Peyer's patch (tissue), 4 donors: ENCODE measurements at regions not wholly inside any gene's neighbourhood (a gene's known extent, or its start where the extent isn't known, plus 50 kb on each side); places are given as distances from the start of the nearest gene placed in this dataset.

Experiments used
- DNase-seq, 3 donors: peaks; one replicate each; pipeline ENCODE4 v3.0.0-alpha.2; 2017 to 2019
- H3K27ac ChIP-seq, 4 donors: fragments of 200-600 bp; sonication (generic); one replicate each; pipeline ENCODE4 v1.5.1; 2016 to 2019
- H3K27me3 ChIP-seq, 2 donors: fragments of 200-600 bp; sonication (generic); one replicate each; pipeline ENCODE4 v1.5.1; 2019
- H3K36me3 ChIP-seq, 3 donors: fragments of 200-600 bp; sonication (generic); one replicate each; pipeline ENCODE4 v1.5.1; 2016 to 2019
- H3K4me1 ChIP-seq, 4 donors: fragments of 200-600 bp; sonication (generic); one replicate each; pipeline ENCODE4 v1.5.1; 2016 to 2019
- H3K4me3 ChIP-seq, 4 donors: fragments of 200-600 bp; sonication (generic); 1 replicate in 3 of 4; 2 replicates in 1 of 4; pipeline ENCODE4 v1.5.1; 2016 to 2019; ENCODE audit warnings: mild to moderate bottlenecking in 1 of 4
- H3K9me3 ChIP-seq, 4 donors: fragments of 200-600 bp; sonication (generic); one replicate each; pipeline ENCODE4 v1.5.1; 2016 to 2019; ENCODE audit warnings: mild to moderate bottlenecking in 1 of 4
- CTCF ChIP-seq, 6 experiments: fragments of 450-650 bp in 4 of 6; fragments of 200-600 bp in 2 of 6; sonication (generic) in 1 of 6; IDR thresholded peaks; one replicate each; pipeline ENCODE4 v1.5.1; 2017 to 2019; ENCODE audit warnings: antibody characterized with exemption in 6 of 6, mild to moderate bottlenecking in 3 of 6, moderate library complexity in 1 of 6
- POLR2A ChIP-seq, 2 donors: fragments of 450-650 bp; IDR thresholded peaks; one replicate each; pipeline ENCODE4 v1.5.1; 2017; ENCODE audit warnings: antibody characterized with exemption in 2 of 2, mild to moderate bottlenecking in 2 of 2, moderate library complexity in 2 of 2

- DNase-seq: no peak
- H3K27me3 ChIP-seq: no peaks in the 10 kb centered on the region
- no peaks in the 10 kb centered on the region for H3K4me1 ChIP-seq
- no peak for TF ChIP-seq CTCF (IDR thresholded peaks at IDR 0.05)
- TF ChIP-seq POLR2A (IDR thresholded peaks at IDR 0.05): no peak
- no peak overlapping the region for H3K4me3 ChIP-seq
- no peaks in the 10 kb centered on the region for H3K9me3 ChIP-seq
- H3K27ac ChIP-seq: no peak overlapping the region
- no peaks in the 10 kb centered on the region for H3K36me3 ChIP-seq
Observed at GRCh38 chr4:136850446-136850845, 681.8 kb downstream of the PCDH18 start.

GRCh38 chr4:136847881-136848621 lies 684.2 kb downstream of the PCDH18 start:
- H3K9me3 ChIP-seq: no peaks in the 10 kb centered on the region
- H3K36me3 ChIP-seq: no peaks in the 10 kb centered on the region
- no peak for DNase-seq
- H3K4me1 ChIP-seq: no peaks in the 10 kb centered on the region
- TF ChIP-seq CTCF (IDR thresholded peaks at IDR 0.05) (no peak), POLR2A (IDR thresholded peaks at IDR 0.05) (no peak)
- no peak overlapping the region for H3K27ac ChIP-seq
- no peak overlapping the region for H3K4me3 ChIP-seq
- no peaks in the 10 kb centered on the region for H3K27me3 ChIP-seq

GRCh38 chr4:136841526-136841925 lies 690.8 kb downstream of the PCDH18 start:
- Histone ChIP-seq H3K27me3 (no peaks in the 10 kb centered on the region), H3K4me1 (no peaks in the 10 kb centered on the region), H3K4me3 (no peak overlapping the region), H3K9me3 (no peaks in the 10 kb centered on the region), H3K27ac (no peak overlapping the region), H3K36me3 (no peaks in the 10 kb centered on the region)
- DNase-seq: no peak
- no peak for TF ChIP-seq CTCF (IDR thresholded peaks at IDR 0.05)
- TF ChIP-seq POLR2A (IDR thresholded peaks at IDR 0.05): no peak

GRCh38 chr4:136838607-136839006 lies 693.7 kb downstream of the PCDH18 start:
- no peak overlapping the region for H3K4me3 ChIP-seq
- H3K9me3 ChIP-seq: no peaks in the 10 kb centered on the region
- DNase-seq: no peak
- no peak overlapping the region for H3K27ac ChIP-seq
- no peaks in the 10 kb centered on the region for H3K27me3 ChIP-seq
- no peaks in the 10 kb centered on the region for H3K36me3 ChIP-seq
- TF ChIP-seq POLR2A (IDR thresholded peaks at IDR 0.05) (no peak), CTCF (IDR thresholded peaks at IDR 0.05) (no peak)
- no peaks in the 10 kb centered on the region for H3K4me1 ChIP-seq

- no peak for TF ChIP-seq CTCF (IDR thresholded peaks at IDR 0.05)
- H3K9me3 ChIP-seq: no peaks in the 10 kb centered on the region
- no peak for DNase-seq
- H3K4me1 ChIP-seq: no peaks in the 10 kb centered on the region
- H3K36me3 ChIP-seq: no peaks in the 10 kb centered on the region
- no peaks in the 10 kb centered on the region for H3K27me3 ChIP-seq
- H3K4me3 ChIP-seq: no peak overlapping the region
- no peak overlapping the region for H3K27ac ChIP-seq
Observed at GRCh38 chr4:136831553-136831952, 700.7 kb downstream of the PCDH18 start.

- no peaks in the 10 kb centered on the region for H3K4me1 ChIP-seq
Observed at GRCh38 chr4:136829280-136829679, 703.0 kb downstream of the PCDH18 start.

More at GRCh38 chr4:136829280-136829679, 703.0 kb downstream of the PCDH18 start:
- no peak for DNase-seq
- no peak overlapping the region for H3K27ac ChIP-seq
- no peak for TF ChIP-seq POLR2A (IDR thresholded peaks at IDR 0.05)
- TF ChIP-seq CTCF (IDR thresholded peaks at IDR 0.05): no peak
- no peaks in the 10 kb centered on the region for H3K36me3 ChIP-seq
- H3K4me3 ChIP-seq: no peak overlapping the region
- no peaks in the 10 kb centered on the region for H3K27me3 ChIP-seq
- H3K9me3 ChIP-seq: no peaks in the 10 kb centered on the region
